ENCODE measurements at regions not wholly inside any gene's neighbourhood (a gene's known extent, or its start where the extent isn't known, plus 50 kb on each side); places are given as distances from the start of the nearest gene placed in this dataset.

GRCh38 chrX:144946666-144947065 is 300.6 kb upstream of the SPANXN1 start:
- no peak for DNase-seq
- Histone ChIP-seq H3K4me3 (no peak overlapping the region), H3K27ac (no peak overlapping the region), H3K4me1 (no peaks in the 10 kb centered on the region), H3K9me3 (no peaks in the 10 kb centered on the region), H3K36me3 (no peaks in the 10 kb centered on the region), H3K27me3 (no peaks in the 10 kb centered on the region)
- WGBS, 2 donors (ENCODE audit: low coverage in 1 of 2) = 46% methylated on average over 3 of the region's 3 CpGs; no CpG with 5 or more reads in 1 of the 2 donors
- TF ChIP-seq POLR2AphosphoS5 (IDR thresholded peaks at IDR 0.05) (no peak), EP300 (IDR thresholded peaks at IDR 0.05; ENCODE audit: low read depth) (no peak), POLR2A (IDR thresholded peaks at IDR 0.05) (no peak)
- TF ChIP-seq, protein P1, sequence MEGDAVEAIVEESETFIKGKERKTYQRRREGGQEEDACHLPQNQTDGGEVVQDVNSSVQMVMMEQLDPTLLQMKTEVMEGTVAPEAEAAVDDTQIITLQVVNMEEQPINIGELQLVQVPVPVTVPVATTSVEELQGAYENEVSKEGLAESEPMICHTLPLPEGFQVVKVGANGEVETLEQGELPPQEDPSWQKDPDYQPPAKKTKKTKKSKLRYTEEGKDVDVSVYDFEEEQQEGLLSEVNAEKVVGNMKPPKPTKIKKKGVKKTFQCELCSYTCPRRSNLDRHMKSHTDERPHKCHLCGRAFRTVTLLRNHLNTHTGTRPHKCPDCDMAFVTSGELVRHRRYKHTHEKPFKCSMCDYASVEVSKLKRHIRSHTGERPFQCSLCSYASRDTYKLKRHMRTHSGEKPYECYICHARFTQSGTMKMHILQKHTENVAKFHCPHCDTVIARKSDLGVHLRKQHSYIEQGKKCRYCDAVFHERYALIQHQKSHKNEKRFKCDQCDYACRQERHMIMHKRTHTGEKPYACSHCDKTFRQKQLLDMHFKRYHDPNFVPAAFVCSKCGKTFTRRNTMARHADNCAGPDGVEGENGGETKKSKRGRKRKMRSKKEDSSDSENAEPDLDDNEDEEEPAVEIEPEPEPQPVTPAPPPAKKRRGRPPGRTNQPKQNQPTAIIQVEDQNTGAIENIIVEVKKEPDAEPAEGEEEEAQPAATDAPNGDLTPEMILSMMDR (IDR thresholded peaks at IDR 0.05) = no peak
- intact Hi-C loops (cut with DNase I; ENCODE audit: low total_unique reads) (no loop called here), in situ Hi-C loops (cut with MboI; ENCODE audit: low pct_ligation_motif_present in 1 of 4, low pct_unique_long_range_greater_than_20kb in 1 of 4, low sequenced_read_pairs in 3 of 4) (no loop called here)

All from transverse colon (tissue), 4 donors.